Activated CD4-positive, alpha-beta T cell treated with anti-CD3 and anti-CD28 coated beads, Interleukin-2, amount 50 U/mL, for 4 hours (primary cell): ENCODE measurements at regions not wholly inside any gene's neighbourhood (a gene's known extent, or its start where the extent isn't known, plus 50 kb on each side); places are given as distances from the start of the nearest gene placed in this dataset.
"Not testable (repeated sequence)": the region's sequence is repeated elsewhere in the genome, so short reads cannot be mapped to it uniquely, and the experiment has no call there.

Source experiments
- DNase-seq, 2 experiments: peaks; one replicate each; pipeline ENCODE4 v3.0.0-alpha.2; 2020

GRCh38 chr6:10174761-10175160, 240.1 kb downstream of the TFAP2A start:
- DNase-seq = no peak

DNA sequence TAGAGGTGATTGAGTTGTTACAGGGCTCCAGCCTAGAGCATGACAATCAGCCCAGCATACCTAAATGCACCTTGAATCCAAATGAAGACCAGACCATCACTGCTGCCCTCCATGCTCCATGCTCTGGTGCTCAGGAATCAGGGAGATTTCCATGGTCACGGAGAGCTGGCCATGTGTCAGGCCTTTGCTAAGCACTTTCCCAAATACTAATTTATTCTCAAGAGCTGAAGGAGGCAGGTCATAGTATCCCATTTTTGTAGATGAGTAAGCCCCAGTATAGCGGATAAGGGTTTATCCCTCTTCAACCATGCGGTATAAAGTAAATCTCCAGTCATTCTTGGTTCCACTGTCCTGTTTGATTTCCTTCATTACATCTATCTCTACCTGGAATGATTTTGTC, 240.8 kb downstream of the TFAP2A start:
- DNase-seq = no peak

- DNase-seq = not testable (repeated sequence)
Measured at GRCh38 chr6:10171706-10172105, 243.2 kb downstream of the TFAP2A start.

DNA sequence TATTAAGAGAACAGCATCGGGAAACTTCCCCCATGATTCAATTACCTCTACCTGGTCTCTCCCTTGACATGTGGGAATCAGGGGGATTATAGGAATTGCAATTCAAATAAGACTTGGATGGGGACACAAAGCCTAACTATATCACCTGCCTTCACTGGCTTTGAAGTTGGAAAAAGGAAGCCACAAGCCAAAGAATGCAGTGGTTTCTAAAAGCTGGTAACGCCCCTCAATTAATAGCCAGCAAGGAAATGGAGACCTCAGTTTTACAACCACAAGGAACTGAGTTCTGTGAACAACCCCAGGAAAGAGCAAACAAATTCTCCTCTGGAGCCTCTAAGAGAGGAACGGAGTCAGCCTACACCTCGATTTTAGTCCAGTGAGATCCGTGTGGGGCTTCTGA, 244.1 kb downstream of the TFAP2A start:
- DNase-seq = no peak

- no peak for DNase-seq
Measured at GRCh38 chr6:10166031-10166430, 248.8 kb downstream of the TFAP2A start.

- no peak for DNase-seq
Measured at GRCh38 chr6:10163203-10163962, 251.5 kb downstream of the TFAP2A start.

DNA sequence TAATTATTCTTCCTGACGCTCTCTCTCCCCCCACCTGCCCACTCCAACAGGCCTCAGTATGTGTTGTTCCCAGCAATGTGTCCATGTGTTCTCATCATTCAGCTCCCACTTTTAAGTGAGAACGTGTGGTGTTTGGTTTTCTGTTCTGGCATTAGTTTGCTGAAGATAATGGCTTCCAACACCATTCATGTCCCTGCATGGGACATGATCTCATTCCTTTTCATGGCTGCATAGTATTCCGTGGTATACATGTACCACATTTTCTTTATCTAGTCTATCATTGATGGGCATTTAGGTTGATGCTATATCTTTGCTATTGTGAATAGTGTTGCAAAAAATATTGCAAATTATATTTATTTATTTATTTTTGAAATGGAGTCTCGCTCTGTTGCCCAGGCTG, 258.0 kb downstream of the TFAP2A start:
- DNase-seq = no peak

DNA sequence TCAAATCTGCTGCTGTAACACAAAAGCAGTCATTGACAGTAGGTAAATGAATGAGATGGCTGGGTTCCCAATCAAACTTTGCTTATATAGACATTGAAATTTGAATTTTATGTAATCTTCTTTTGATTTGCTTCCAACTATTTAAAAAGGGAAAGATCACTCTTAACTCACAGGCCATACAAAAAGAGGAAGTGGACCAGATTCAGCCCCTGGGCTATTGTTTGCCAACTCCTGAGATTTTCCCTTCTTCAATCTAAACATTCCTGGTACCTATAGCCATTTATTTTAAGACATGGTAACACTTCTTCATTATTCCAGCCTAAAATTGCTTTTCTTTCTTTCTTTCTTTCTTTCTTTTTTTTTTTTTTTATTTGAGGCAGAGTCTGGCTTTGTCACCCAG, 260.6 kb downstream of the TFAP2A start:
- no peak for DNase-seq

DNA sequence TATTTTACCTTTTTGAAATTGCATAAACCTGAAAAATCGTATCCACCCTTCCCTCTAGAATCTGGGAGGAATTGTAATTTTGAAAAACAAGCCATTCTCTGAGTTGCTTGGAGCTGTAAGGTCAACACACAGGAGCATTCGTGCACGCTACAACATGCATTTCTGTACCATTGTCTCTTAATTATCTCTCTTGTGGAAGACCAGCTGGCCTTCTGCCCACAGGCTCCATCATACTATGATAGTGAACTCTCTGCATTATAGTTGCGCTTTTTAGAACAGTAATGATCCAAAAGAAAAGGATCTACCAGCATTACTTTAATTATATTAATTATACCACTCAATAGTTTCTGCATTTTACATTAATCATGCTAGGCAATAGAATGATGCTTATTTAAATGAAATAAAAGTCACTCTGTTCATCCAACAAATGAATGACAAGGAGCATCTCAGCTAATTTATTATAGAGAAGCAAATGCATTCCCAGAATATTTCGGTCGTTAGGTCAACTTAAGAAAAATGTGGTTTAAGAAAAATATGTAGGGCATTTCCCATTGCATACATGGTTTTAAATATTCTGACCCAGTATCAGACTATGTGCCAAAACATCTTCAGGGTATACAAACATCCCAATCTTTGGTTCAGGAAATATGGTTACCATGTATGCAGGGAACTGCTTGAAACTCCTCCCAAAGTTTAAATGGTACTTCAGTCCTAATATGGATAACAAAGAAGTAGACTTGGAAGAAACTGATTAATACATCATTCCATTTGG, 263.5 kb downstream of the TFAP2A start:
- DNase-seq = no peak

GRCh38 chr6:10149603-10150002, 265.3 kb downstream of the TFAP2A start:
- DNase-seq = no peak

- DNase-seq = no peak
Measured at GRCh38 chr6:10146715-10147451, 268.0 kb downstream of the TFAP2A start.

- no peak for DNase-seq
Measured at GRCh38 chr6:10144772-10145171, 270.1 kb downstream of the TFAP2A start.

- no peak for DNase-seq
Measured at GRCh38 chr6:10141746-10142443, 273.0 kb downstream of the TFAP2A start.

- DNase-seq = no peak
Measured at GRCh38 chr6:10140824-10141223, 274.1 kb downstream of the TFAP2A start.

DNA sequence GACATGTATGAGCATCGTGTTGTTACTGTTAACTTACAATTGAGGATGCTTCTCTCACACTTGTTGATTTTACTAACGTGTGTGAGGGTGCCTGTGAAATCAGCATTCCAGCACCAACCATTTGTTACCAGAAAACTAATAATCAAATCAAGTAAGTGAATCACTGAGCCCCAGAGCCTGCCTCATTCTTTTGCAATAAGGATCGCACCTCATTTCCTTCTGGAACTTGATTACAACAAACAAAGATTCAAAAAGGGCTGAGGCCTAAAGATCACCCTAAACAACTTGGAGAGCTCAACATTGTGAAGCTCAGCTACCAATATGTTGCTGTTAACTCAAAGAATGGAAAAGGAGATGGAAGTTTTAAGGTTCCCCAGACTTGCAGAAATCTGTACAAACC, 274.7 kb downstream of the TFAP2A start:
- DNase-seq = no peak

DNA sequence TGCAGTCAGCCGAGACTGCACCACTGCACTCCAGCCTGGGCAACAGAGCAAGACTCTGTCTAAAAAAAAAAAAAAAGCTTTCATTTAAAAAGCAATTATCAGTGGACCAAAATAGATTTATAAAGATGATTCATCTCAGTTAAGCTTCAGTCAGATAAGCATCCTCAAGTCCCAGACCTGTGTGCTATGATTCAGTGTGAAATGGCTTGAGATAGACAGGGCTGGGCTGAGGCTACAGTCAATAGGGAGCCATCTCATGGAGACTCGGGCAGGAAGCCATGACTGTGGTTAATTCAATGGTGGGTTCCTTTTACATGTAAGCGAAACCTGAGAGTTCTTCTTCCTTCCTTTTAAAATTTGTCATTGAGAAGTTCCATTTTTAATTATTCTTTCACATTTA, 276.0 kb downstream of the TFAP2A start:
- DNase-seq = no peak

GRCh38 chr6:10136636-10137035, 278.2 kb downstream of the TFAP2A start:
- DNase-seq = no peak

- not testable (repeated sequence) for DNase-seq
Measured at GRCh38 chr6:10134185-10134584, 280.7 kb downstream of the TFAP2A start.

- no peak for DNase-seq
Measured at GRCh38 chr6:10128721-10129120, 286.2 kb downstream of the TFAP2A start.

- no peak for DNase-seq
Measured at GRCh38 chr6:10122164-10122563, 292.7 kb downstream of the TFAP2A start.

DNA sequence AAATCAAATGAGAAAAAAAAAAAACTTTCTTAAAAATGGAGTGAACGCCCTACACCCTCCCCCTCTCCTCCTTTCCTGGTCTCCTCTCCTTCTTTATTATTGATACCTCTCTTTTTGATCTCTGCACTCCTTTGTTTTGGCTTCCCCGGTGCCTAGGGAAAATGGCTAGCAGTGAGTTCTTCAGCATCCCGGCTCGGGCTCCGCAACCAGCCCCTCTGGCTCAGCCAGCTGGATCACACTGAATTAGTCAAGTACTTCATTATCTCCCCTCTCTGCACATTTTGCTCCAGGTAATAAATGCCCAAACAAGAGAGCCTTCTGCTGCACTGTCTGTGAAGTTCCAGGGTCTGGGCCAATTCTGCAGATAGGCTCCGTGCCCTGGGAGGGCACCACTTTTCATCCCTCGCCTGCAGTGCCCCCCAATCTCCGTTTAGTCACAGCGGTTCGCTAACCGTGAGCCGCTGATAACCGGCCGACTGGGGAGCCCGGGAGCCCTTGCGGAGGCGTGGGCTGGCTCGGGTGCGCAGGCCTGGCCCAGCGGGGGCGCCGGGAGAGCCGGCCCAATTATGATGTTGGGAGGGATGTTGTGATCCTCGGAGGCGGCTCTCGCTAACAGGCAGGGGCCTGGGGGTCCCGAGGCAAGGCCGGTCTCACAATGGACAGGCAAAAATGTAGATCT, 301.9 kb downstream of the TFAP2A start:
- no peak for DNase-seq

GRCh38 chr6:10111975-10112374, 302.9 kb downstream of the TFAP2A start:
- no peak for DNase-seq
